ENCODE measurements at regions not wholly inside any gene's neighbourhood (a gene's known extent, or its start where the extent isn't known, plus 50 kb on each side); places are given as distances from the start of the nearest gene placed in this dataset.
"Not testable (repeated sequence)": the region's sequence is repeated elsewhere in the genome, so short reads cannot be mapped to it uniquely, and the experiment has no call there.

GRCh38 chrY:26638063-26638462, 1016.1 kb downstream of the CDY1 start:
- ATAC-seq: no peak

GRCh38 chrY:26645856-26646255, 1023.9 kb downstream of the CDY1 start:
- ATAC-seq: not testable (repeated sequence)

- not testable (repeated sequence) for ATAC-seq
Measured at GRCh38 chrY:26648240-26648639, 1026.3 kb downstream of the CDY1 start.

- ATAC-seq: not testable (repeated sequence)
Measured at GRCh38 chrY:26664245-26664644, 1042.3 kb downstream of the CDY1 start.

GRCh38 chrY:26666691-26667090, 1044.8 kb downstream of the CDY1 start:
- not testable (repeated sequence) for ATAC-seq

- ATAC-seq: not testable (repeated sequence)
Measured at GRCh38 chrY:26669243-26669642, 1047.3 kb downstream of the CDY1 start.

- ATAC-seq: peak in 1 of 2 donors; percentile 24
Measured at GRCh38 chrY:26670360-26670871, 1048.5 kb downstream of the CDY1 start.

GRCh38 chrY:26670881-26671879, 1049.3 kb downstream of the CDY1 start:
- ATAC-seq: peak in 1 of 2 donors; percentile 46

Data from activated CD4-positive, CD25-positive, alpha-beta regulatory T cell treated with anti-CD3 and anti-CD28 coated beads, Interleukin-2, amount 50 U/mL, for 24 hours (primary cell).